Hepatocyte (in vitro differentiated cells): ENCODE measurements at regions not wholly inside any gene's neighbourhood (a gene's known extent, or its start where the extent isn't known, plus 50 kb on each side); places are given as distances from the start of the nearest gene placed in this dataset.

Experiments
- EZH2 ChIP-seq: fragments of 200-600 bp; sonication (generic); IDR thresholded peaks from 2 replicates; pipeline ENCODE4 v1.6.1; 2016; ENCODE audit warnings: antibody characterized with exemption, mild to moderate bottlenecking, borderline replicate concordance
- TF ChIP-seq, protein P1 (sequence below): fragments of 200-600 bp; sonication (generic); IDR thresholded peaks from 2 replicates; pipeline ENCODE4 v1.5.1; 2016; ENCODE audit warnings: antibody characterized with exemption, mild to moderate bottlenecking; ENCODE audit not compliant: poor library complexity

DNA sequence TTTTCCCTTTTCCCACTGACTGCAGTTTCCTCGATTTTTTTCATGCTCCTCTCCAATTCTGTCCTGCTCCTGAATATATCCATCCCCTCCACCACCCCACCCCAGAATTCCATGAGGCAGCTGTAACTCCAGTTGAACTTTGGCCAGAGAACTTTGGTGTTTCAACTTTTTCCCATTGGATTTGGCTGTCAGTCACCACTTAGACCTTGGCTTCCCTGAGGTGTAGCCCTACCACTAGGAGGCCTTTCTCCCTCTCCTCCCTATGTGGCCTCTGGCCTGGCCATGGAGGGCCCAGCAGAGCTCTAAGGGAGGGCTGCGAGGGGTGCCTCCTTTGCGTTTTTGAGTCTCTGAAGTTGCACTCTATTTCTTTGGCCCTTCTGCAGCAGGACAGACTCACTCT is 261.3 kb downstream of the PIK3R1 start:
- TF ChIP-seq, protein P1, sequence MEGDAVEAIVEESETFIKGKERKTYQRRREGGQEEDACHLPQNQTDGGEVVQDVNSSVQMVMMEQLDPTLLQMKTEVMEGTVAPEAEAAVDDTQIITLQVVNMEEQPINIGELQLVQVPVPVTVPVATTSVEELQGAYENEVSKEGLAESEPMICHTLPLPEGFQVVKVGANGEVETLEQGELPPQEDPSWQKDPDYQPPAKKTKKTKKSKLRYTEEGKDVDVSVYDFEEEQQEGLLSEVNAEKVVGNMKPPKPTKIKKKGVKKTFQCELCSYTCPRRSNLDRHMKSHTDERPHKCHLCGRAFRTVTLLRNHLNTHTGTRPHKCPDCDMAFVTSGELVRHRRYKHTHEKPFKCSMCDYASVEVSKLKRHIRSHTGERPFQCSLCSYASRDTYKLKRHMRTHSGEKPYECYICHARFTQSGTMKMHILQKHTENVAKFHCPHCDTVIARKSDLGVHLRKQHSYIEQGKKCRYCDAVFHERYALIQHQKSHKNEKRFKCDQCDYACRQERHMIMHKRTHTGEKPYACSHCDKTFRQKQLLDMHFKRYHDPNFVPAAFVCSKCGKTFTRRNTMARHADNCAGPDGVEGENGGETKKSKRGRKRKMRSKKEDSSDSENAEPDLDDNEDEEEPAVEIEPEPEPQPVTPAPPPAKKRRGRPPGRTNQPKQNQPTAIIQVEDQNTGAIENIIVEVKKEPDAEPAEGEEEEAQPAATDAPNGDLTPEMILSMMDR, result no peak
- TF ChIP-seq EZH2, result no peak
